ENCODE measurements at regions not wholly inside any gene's neighbourhood (a gene's known extent, or its start where the extent isn't known, plus 50 kb on each side); places are given as distances from the start of the nearest gene placed in this dataset.

DNA sequence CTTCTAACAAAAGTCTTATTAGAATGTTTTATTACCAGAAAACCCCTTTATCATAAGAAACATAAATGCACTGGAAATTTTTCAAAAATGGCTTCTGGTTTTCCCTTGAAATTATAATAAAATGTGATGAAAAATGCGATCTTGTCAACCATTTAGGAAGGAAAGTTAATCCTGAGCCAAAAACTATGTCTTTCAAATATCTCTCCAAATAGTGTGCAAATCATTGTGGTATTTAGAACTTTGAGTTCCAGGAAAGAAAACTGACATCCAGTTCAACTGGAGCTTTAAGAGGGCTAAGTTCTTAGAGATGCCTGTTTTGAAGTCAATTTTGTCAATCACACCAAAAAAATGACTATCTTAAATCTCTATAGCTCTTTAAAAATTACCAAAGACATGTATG lies 425.4 kb downstream of the DNAH5 start:
- TF ChIP-seq POLR2A (IDR thresholded peaks at IDR 0.05; ENCODE audit: low read length) (no peak), GATA1 (IDR thresholded peaks at IDR 0.05; ENCODE audit: low read depth, low read length) (no peak)
